Nephron (organoid): ENCODE measurements at regions not wholly inside any gene's neighbourhood (a gene's known extent, or its start where the extent isn't known, plus 50 kb on each side); places are given as distances from the start of the nearest gene placed in this dataset.

Experiments used
- H3K27ac Mint-ChIP-seq, 3 experiments: 2 replicates each; pipeline ENCODE4 v1.8.0; 2020; ENCODE audit warnings: mixed read lengths in 3 of 3, mild to moderate bottlenecking in 2 of 3, moderate library complexity in 1 of 3
- H3K27me3 Mint-ChIP-seq: 2 replicates; pipeline ENCODE4 v1.8.0; 2021; ENCODE audit warnings: low read depth, mild to moderate bottlenecking, moderate library complexity, mixed read lengths
- H3K36me3 Mint-ChIP-seq: 2 replicates; pipeline ENCODE4 v1.8.0; 2020; ENCODE audit warnings: low read depth, mixed read lengths
- H3K4me1 Mint-ChIP-seq: 2 replicates; pipeline ENCODE4 v1.8.0; 2020; ENCODE audit warnings: mixed read lengths
- H3K4me3 Mint-ChIP-seq, 3 experiments: 2 replicates each; pipeline ENCODE4 v1.8.0; 2020; ENCODE audit warnings: mild to moderate bottlenecking in 3 of 3, mixed read lengths in 3 of 3, moderate library complexity in 2 of 3
- H3K9me3 Mint-ChIP-seq: 2 replicates; pipeline ENCODE4 v1.8.0; 2020; ENCODE audit warnings: mixed read lengths
- TF ChIP-seq, protein P1 (sequence below), 3 experiments: fragments of 200-600 bp; sonication (generic); IDR thresholded peaks; one replicate each; pipeline ENCODE4 v1.5.0; 2021; ENCODE audit warnings: antibody characterized with exemption in 3 of 3; ENCODE audit not compliant: unreplicated experiment in 3 of 3

- Mint-ChIP-seq H3K4me3 (no peak overlapping the region), H3K27ac (no peak overlapping the region), H3K4me1 (peaks cover 4% of the 10 kb centered on the region), H3K9me3 (no peaks in the 10 kb centered on the region), H3K27me3 (peaks cover 17% of the 10 kb centered on the region), H3K36me3 (no peaks in the 10 kb centered on the region)
- TF ChIP-seq, protein P1, sequence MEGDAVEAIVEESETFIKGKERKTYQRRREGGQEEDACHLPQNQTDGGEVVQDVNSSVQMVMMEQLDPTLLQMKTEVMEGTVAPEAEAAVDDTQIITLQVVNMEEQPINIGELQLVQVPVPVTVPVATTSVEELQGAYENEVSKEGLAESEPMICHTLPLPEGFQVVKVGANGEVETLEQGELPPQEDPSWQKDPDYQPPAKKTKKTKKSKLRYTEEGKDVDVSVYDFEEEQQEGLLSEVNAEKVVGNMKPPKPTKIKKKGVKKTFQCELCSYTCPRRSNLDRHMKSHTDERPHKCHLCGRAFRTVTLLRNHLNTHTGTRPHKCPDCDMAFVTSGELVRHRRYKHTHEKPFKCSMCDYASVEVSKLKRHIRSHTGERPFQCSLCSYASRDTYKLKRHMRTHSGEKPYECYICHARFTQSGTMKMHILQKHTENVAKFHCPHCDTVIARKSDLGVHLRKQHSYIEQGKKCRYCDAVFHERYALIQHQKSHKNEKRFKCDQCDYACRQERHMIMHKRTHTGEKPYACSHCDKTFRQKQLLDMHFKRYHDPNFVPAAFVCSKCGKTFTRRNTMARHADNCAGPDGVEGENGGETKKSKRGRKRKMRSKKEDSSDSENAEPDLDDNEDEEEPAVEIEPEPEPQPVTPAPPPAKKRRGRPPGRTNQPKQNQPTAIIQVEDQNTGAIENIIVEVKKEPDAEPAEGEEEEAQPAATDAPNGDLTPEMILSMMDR (IDR thresholded peaks at IDR 0.05; ENCODE audit: unreplicated experiment in 3 of 3): no peak
Measured at GRCh38 chr14:97071177-97071576, 274.0 kb downstream of the VRK1 start.

DNA sequence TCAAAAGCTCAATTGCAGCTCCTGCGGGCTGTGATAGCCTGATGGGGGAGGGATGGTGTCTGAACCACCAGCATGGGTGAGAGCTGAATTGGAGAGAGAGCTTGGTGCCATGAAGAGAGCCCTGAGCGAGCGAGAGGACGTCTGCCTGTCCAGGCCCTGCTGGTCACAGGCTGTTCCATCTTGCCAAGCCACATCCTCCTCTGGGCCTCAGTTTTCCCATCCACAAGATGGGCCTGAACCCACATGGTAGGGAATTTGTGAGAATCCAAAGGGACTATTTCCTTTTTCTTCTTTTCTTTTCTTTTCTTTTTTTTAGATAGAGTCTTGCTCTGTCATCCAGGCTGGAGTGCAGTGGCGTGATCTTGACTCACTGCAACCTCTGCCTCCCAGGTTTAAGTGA lies 276.4 kb downstream of the VRK1 start:
- H3K9me3 Mint-ChIP-seq: no peaks in the 10 kb centered on the region
- H3K4me1 Mint-ChIP-seq: peaks cover 10% of the 10 kb centered on the region
- no peak overlapping the region for H3K27ac Mint-ChIP-seq
- TF ChIP-seq, protein P1 (IDR thresholded peaks at IDR 0.05; ENCODE audit: unreplicated experiment in 3 of 3): no peak
- H3K36me3 Mint-ChIP-seq: no peaks in the 10 kb centered on the region
- H3K4me3 Mint-ChIP-seq: no peak overlapping the region
- H3K27me3 Mint-ChIP-seq: peaks cover 15% of the 10 kb centered on the region

DNA sequence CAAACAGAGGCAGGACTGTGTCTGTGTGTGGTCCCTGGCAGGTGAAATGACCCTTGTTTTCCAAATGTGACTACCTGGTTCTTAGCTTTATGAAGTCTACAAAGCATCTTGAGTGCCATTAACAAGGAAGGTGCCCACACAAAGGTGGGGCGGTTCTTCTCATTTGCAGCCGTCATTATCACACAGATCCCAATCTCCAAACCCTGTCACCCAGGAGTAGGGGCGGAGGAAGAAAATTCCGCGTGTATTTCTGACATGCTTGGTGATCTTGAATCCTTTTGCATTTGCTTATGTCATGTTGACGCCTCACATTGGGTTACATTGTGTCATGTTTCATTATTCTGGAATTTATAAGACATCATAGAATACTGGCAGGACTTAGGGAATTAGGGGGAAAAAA lies 277.3 kb downstream of the VRK1 start:
- Mint-ChIP-seq H3K4me3 (no peak overlapping the region), H3K4me1 (peaks cover 13% of the 10 kb centered on the region), H3K36me3 (no peaks in the 10 kb centered on the region), H3K27me3 (peaks cover 15% of the 10 kb centered on the region), H3K27ac (no peak overlapping the region), H3K9me3 (no peaks in the 10 kb centered on the region)
- TF ChIP-seq, protein P1 (IDR thresholded peaks at IDR 0.05; ENCODE audit: unreplicated experiment in 3 of 3): no peak

DNA sequence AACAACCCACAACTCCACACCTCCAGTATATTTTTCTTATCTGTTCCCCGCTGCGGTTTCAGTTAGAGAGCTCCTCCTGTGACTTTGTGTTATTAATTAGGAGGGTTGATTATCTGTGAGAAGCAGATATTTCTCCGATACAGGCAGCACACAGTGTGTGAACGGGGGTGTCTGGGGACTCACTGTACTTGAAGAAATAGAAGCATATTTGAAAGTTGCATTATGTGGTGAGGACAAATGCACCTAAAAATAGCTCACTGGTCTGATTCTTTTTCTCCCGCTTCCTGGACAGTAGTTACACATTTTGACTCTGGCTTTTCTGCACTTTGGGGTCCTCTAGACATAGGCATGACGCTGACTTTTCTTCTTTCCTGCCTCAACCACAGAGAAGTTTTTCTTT lies 277.7 kb downstream of the VRK1 start:
- Mint-ChIP-seq H3K9me3 (no peaks in the 10 kb centered on the region), H3K4me3 (no peak overlapping the region), H3K4me1 (peaks cover 13% of the 10 kb centered on the region), H3K27ac (no peak overlapping the region), H3K36me3 (no peaks in the 10 kb centered on the region), H3K27me3 (peaks cover 16% of the 10 kb centered on the region)
- TF ChIP-seq, protein P1 (IDR thresholded peaks at IDR 0.05; ENCODE audit: unreplicated experiment in 3 of 3): no peak

- H3K9me3 Mint-ChIP-seq: no peaks in the 10 kb centered on the region
- TF ChIP-seq, protein P1 (IDR thresholded peaks at IDR 0.05; ENCODE audit: unreplicated experiment in 3 of 3): no peak
- peaks cover 9% of the 10 kb centered on the region for H3K4me1 Mint-ChIP-seq
- H3K27ac Mint-ChIP-seq: no peak overlapping the region
- H3K36me3 Mint-ChIP-seq: no peaks in the 10 kb centered on the region
- H3K4me3 Mint-ChIP-seq: no peak overlapping the region
- H3K27me3 Mint-ChIP-seq: peaks cover 12% of the 10 kb centered on the region
Measured at GRCh38 chr14:97077253-97077653, 280.1 kb downstream of the VRK1 start.

GRCh38 chr14:97077687-97078086 lies 280.5 kb downstream of the VRK1 start:
- Mint-ChIP-seq H3K27me3 (peaks cover 11% of the 10 kb centered on the region), H3K27ac (no peak overlapping the region), H3K36me3 (no peaks in the 10 kb centered on the region), H3K4me3 (no peak overlapping the region), H3K4me1 (peaks cover 9% of the 10 kb centered on the region), H3K9me3 (no peaks in the 10 kb centered on the region)
- TF ChIP-seq, protein P1 (IDR thresholded peaks at IDR 0.05; ENCODE audit: unreplicated experiment in 3 of 3): no peak
